Activated naive CD8-positive, alpha-beta T cell treated with anti-CD3 and anti-CD28 coated beads for 36 hours (primary cell): ENCODE measurements at regions not wholly inside any gene's neighbourhood (a gene's known extent, or its start where the extent isn't known, plus 50 kb on each side); places are given as distances from the start of the nearest gene placed in this dataset.
"Not testable (repeated sequence)": the region's sequence is repeated elsewhere in the genome, so short reads cannot be mapped to it uniquely, and the experiment has no call there.

Experiments used
- DNase-seq: peaks from one replicate; pipeline ENCODE4 v3.0.0; 2021
- H3K27ac Mint-ChIP-seq: one replicate; pipeline ENCODE4 v1.8.0; 2022; ENCODE audit warnings: mild to moderate bottlenecking, moderate library complexity, mixed read lengths
- H3K27me3 Mint-ChIP-seq: one replicate; pipeline ENCODE4 v1.8.0; 2022; ENCODE audit warnings: mild to moderate bottlenecking, mixed read lengths
- H3K36me3 Mint-ChIP-seq: one replicate; pipeline ENCODE4 v1.8.0; 2021; ENCODE audit warnings: mild to moderate bottlenecking, mixed read lengths
- H3K4me1 Mint-ChIP-seq: one replicate; pipeline ENCODE4 v1.8.0; 2021; ENCODE audit warnings: mixed read lengths
- H3K4me3 Mint-ChIP-seq: one replicate; pipeline ENCODE4 v1.8.0; 2022; ENCODE audit warnings: mild to moderate bottlenecking, moderate library complexity, mixed read lengths
- H3K9me3 Mint-ChIP-seq: one replicate; pipeline ENCODE4 v1.8.0; 2022; ENCODE audit warnings: mixed read lengths

- H3K4me1 Mint-ChIP-seq: no peaks in the 10 kb centered on the region
- H3K9me3 Mint-ChIP-seq: no peaks in the 10 kb centered on the region
- H3K27ac Mint-ChIP-seq: no peak overlapping the region
- H3K4me3 Mint-ChIP-seq: no peak overlapping the region
- DNase-seq: no peak
- H3K27me3 Mint-ChIP-seq: no peaks in the 10 kb centered on the region
- H3K36me3 Mint-ChIP-seq: no peaks in the 10 kb centered on the region
Observed at GRCh38 chr12:83317595-83317994, 630.9 kb downstream of the TMTC2 start.

DNA sequence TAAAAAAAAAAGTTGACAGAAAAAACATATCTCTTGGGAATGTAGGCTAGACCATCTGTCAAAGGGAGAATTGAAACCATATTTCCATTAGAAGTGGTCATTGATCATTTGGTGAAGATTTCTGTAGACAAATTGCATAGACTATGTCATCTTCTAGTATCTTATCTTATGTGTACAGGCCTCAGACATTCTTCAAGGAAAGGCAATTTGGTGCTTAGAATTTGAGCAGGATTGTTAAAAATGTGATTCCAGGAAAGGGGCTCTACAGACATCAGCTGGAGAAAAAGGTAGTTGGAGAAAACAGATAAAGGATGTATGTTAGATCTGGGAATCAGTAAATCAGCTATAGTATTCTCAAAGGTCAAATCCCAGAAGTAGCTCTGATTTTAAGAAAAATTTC is 627.1 kb downstream of the TMTC2 start:
- Mint-ChIP-seq H3K27me3 (no peaks in the 10 kb centered on the region), H3K36me3 (no peaks in the 10 kb centered on the region)

DNA sequence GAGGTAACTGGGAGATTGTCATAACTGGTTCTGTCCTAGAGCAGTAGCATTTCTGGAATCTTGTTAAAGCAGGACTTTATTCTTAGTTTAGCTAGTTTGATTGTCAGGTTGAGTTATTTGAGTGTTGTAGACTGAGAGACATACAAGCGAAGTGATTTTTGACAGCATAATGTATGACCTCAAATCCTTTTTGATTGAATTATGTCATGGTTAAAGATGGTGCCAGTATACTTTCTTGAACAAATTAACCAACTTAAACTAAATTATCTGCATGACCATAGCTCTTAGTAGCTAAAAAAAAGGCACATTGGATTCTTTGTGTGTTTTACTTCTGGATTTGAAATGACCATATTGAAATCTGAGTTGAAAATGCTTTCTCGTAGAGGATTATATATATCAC is 626.6 kb downstream of the TMTC2 start:
- no peaks in the 10 kb centered on the region for H3K4me1 Mint-ChIP-seq
- no peaks in the 10 kb centered on the region for H3K27me3 Mint-ChIP-seq
- no peaks in the 10 kb centered on the region for H3K36me3 Mint-ChIP-seq
- peaks cover 2% of the 10 kb centered on the region for H3K9me3 Mint-ChIP-seq
- no peak for DNase-seq
- H3K4me3 Mint-ChIP-seq: no peak overlapping the region
- no peak overlapping the region for H3K27ac Mint-ChIP-seq

More for the DNA sequence above, 627.1 kb downstream of the TMTC2 start:
- Mint-ChIP-seq H3K4me1 (no peaks in the 10 kb centered on the region), H3K4me3 (no peak overlapping the region), H3K9me3 (no peaks in the 10 kb centered on the region), H3K27ac (no peak overlapping the region)
- DNase-seq: no peak

- DNase-seq: no peak
- Mint-ChIP-seq H3K27me3 (no peaks in the 10 kb centered on the region), H3K27ac (no peak overlapping the region), H3K4me1 (no peaks in the 10 kb centered on the region), H3K36me3 (no peaks in the 10 kb centered on the region), H3K4me3 (no peak overlapping the region), H3K9me3 (peaks cover 5% of the 10 kb centered on the region)
Observed at GRCh38 chr12:83276904-83277303, 590.2 kb downstream of the TMTC2 start.

GRCh38 chr12:83271201-83271600 is 584.5 kb downstream of the TMTC2 start:
- Mint-ChIP-seq H3K36me3 (no peaks in the 10 kb centered on the region), H3K4me1 (no peaks in the 10 kb centered on the region), H3K4me3 (no peak overlapping the region), H3K9me3 (peaks cover 9% of the 10 kb centered on the region), H3K27me3 (no peaks in the 10 kb centered on the region), H3K27ac (no peak overlapping the region)
- DNase-seq: no peak

GRCh38 chr12:83265808-83266207 is 579.1 kb downstream of the TMTC2 start:
- no peak for DNase-seq
- Mint-ChIP-seq H3K27ac (no peak overlapping the region), H3K27me3 (no peaks in the 10 kb centered on the region), H3K4me1 (no peaks in the 10 kb centered on the region), H3K36me3 (no peaks in the 10 kb centered on the region), H3K9me3 (peaks cover 4% of the 10 kb centered on the region), H3K4me3 (no peak overlapping the region)

GRCh38 chr12:83261998-83262397 is 575.3 kb downstream of the TMTC2 start:
- no peak for DNase-seq
- no peaks in the 10 kb centered on the region for H3K27me3 Mint-ChIP-seq
- no peaks in the 10 kb centered on the region for H3K4me1 Mint-ChIP-seq
- H3K9me3 Mint-ChIP-seq: no peaks in the 10 kb centered on the region
- no peak overlapping the region for H3K4me3 Mint-ChIP-seq
- H3K36me3 Mint-ChIP-seq: no peaks in the 10 kb centered on the region
- no peak overlapping the region for H3K27ac Mint-ChIP-seq

GRCh38 chr12:83260126-83260525 is 573.4 kb downstream of the TMTC2 start:
- DNase-seq, H3K4me1 Mint-ChIP-seq, H3K9me3 Mint-ChIP-seq, H3K27ac Mint-ChIP-seq, H3K4me3 Mint-ChIP-seq, H3K36me3 Mint-ChIP-seq, H3K27me3 Mint-ChIP-seq: not testable (repeated sequence)

- Mint-ChIP-seq H3K4me3 (no peak overlapping the region), H3K27me3 (no peaks in the 10 kb centered on the region), H3K36me3 (no peaks in the 10 kb centered on the region), H3K9me3 (no peaks in the 10 kb centered on the region), H3K4me1 (no peaks in the 10 kb centered on the region), H3K27ac (no peak overlapping the region)
- no peak for DNase-seq
Observed at GRCh38 chr12:83257726-83258125, 571.0 kb downstream of the TMTC2 start.

DNA sequence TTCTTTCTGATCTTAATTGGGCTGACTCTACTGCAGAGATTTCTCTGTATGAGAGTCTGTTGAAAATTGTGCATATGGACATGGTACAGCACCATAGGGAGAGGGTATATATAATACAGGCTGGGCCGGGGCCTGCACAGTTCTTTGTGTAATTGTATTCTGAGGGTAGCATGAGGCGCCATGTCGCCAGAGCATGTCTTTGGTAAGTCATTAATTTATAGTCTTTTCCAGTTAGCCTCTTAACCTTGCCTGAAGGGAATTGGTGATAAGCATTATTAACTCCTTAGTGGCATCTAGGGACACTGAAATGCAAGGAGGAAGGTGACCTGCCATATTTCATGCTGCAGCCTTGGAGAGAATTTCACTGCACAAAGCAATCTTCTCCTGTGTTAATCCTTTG is 569.9 kb downstream of the TMTC2 start:
- no peaks in the 10 kb centered on the region for H3K27me3 Mint-ChIP-seq
- no peak overlapping the region for H3K27ac Mint-ChIP-seq
- no peak for DNase-seq
- H3K4me3 Mint-ChIP-seq: no peak overlapping the region
- H3K36me3 Mint-ChIP-seq: no peaks in the 10 kb centered on the region
- H3K9me3 Mint-ChIP-seq: no peaks in the 10 kb centered on the region
- no peaks in the 10 kb centered on the region for H3K4me1 Mint-ChIP-seq

DNA sequence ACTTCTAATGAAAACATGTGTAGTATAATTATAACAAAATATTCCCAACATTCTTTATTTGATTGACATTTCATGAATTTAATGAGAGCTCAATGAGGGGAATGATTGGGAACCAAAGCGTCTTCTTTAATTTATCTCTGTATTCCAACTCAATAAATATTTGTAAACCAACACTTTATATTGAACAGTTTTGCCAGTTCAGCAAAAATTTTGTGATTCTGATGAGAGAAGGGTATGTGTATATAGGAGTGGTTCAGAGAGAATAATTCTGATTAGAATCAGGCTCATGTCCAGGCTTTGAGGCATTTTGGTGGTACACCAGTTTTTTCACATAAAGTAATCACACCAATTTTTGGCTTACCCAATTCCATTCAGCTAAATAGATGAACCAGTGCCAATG is 564.2 kb downstream of the TMTC2 start:
- Mint-ChIP-seq H3K9me3 (no peaks in the 10 kb centered on the region), H3K27me3 (no peaks in the 10 kb centered on the region), H3K27ac (no peak overlapping the region), H3K4me1 (no peaks in the 10 kb centered on the region), H3K4me3 (no peak overlapping the region), H3K36me3 (no peaks in the 10 kb centered on the region)
- DNase-seq: no peak

DNA sequence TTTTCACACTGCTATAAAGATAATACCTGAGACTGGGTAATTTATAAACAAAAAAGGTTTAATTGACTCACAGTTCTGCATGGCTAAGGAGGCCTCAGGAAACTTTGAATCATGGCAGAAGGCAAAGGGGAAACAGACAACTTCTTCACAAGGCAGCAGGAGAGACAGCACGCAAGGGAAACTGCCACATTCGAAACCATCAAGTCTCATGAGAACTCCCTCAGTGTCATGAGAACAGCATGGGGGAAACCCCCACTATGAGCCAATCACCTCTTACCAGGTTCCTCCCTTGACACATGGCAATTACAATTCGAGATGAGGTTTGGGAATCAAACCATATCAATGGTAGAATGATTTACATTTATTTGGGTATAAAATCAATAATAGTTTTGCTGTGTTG is 558.5 kb downstream of the TMTC2 start:
- DNase-seq: no peak
- Mint-ChIP-seq H3K27ac (no peak overlapping the region), H3K4me1 (no peaks in the 10 kb centered on the region), H3K27me3 (no peaks in the 10 kb centered on the region), H3K9me3 (no peaks in the 10 kb centered on the region), H3K36me3 (no peaks in the 10 kb centered on the region), H3K4me3 (no peak overlapping the region)

DNA sequence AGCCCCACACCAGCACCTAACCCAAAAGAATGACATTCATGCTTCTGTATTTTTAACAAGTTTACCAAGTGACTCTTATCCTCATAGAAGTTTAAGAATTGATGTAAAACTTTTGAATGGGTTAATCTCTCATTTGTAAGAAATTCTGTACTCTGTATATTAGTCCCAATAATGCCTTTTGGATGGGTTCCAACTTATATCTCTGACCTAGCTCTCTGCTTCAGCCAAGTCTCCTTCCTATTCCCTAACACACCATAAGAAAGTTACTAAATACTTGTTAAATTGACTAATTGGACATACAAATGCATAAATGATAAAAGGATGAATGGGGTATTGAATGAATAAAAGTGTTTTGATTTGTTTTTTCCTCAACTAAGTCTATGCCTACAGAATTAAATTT is 557.3 kb downstream of the TMTC2 start:
- no peak for DNase-seq
- no peak overlapping the region for H3K27ac Mint-ChIP-seq
- H3K4me1 Mint-ChIP-seq: no peaks in the 10 kb centered on the region
- no peaks in the 10 kb centered on the region for H3K36me3 Mint-ChIP-seq
- no peaks in the 10 kb centered on the region for H3K27me3 Mint-ChIP-seq
- no peak overlapping the region for H3K4me3 Mint-ChIP-seq
- peaks cover 2% of the 10 kb centered on the region for H3K9me3 Mint-ChIP-seq

DNA sequence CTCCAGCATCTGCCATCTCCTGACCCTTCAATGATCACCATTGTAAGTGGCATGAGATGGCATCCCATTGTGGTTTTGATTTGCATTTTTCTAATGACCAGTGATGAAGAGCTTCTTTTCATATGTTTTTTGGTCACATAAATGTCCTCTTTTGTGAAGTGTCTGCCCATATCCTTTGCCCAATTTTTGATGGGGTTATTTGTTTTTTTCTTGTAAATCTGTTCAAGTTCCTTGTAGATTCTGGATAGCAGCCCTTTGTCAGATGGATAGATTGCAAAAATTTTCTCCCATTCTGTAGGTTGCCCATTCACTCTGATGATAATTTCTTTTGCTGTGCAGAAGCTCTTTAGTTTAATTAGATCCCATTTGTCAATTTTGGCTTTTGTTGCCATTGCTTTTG is 547.3 kb downstream of the TMTC2 start:
- H3K9me3 Mint-ChIP-seq, H3K36me3 Mint-ChIP-seq, H3K4me3 Mint-ChIP-seq, H3K27ac Mint-ChIP-seq, H3K27me3 Mint-ChIP-seq, H3K4me1 Mint-ChIP-seq, DNase-seq: not testable (repeated sequence)

- H3K4me1 Mint-ChIP-seq: not testable (repeated sequence)
Observed at GRCh38 chr12:83226960-83227359, 540.3 kb downstream of the TMTC2 start.

DNA sequence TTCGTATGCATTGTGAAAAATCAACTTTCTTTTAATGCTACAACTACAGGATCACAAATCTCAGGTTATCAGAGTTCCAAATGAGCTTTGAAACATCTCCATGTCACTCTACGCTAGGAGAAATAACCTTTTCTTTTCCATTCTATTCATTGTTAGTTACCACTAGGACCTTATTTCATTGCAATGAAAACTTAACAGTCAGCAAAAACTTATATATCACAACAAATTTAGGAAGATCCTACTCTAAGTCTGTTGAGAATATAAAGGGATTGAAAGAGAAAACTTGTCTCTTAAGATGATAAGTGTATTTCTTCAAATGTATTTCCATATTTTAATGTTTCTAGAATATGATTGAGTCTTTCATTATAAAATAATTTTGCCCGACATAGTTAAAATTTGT is 539.1 kb downstream of the TMTC2 start:
- no peak for DNase-seq
- Mint-ChIP-seq H3K36me3 (no peaks in the 10 kb centered on the region), H3K4me3 (no peak overlapping the region), H3K27me3 (no peaks in the 10 kb centered on the region), H3K27ac (no peak overlapping the region), H3K9me3 (peaks cover 9% of the 10 kb centered on the region), H3K4me1 (no peaks in the 10 kb centered on the region)

More at GRCh38 chr12:83226960-83227359, 540.3 kb downstream of the TMTC2 start:
- not testable (repeated sequence) for H3K4me3 Mint-ChIP-seq, DNase-seq, H3K36me3 Mint-ChIP-seq, H3K27me3 Mint-ChIP-seq, H3K27ac Mint-ChIP-seq
- peaks cover 10% of the 10 kb centered on the region for H3K9me3 Mint-ChIP-seq

DNA sequence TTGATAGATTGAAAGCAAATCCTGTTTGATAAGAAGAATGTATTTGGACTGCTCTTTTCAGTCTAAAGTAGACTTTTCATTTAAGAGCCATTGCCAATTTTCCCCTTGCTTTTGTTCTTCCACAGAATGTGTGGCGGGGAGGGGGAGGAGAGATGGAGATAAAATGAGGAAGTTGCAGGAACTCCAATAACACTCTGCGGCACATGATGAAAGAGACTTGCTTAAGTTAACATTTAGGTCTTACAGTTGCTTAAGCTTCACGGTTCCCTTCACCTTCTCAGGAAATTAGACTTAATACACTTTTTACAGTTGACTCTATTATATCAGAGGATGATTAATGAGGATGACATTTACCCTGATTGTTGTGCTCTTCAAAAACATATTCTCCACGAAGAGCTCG is 537.3 kb downstream of the TMTC2 start:
- H3K36me3 Mint-ChIP-seq: no peaks in the 10 kb centered on the region
- H3K9me3 Mint-ChIP-seq: peaks cover 4% of the 10 kb centered on the region
- H3K27ac Mint-ChIP-seq: no peak overlapping the region
- H3K27me3 Mint-ChIP-seq: no peaks in the 10 kb centered on the region
- DNase-seq: no peak
- no peaks in the 10 kb centered on the region for H3K4me1 Mint-ChIP-seq
- no peak overlapping the region for H3K4me3 Mint-ChIP-seq
